Fibroblast of lung (primary cell): ENCODE measurements at regions not wholly inside any gene's neighbourhood (a gene's known extent, or its start where the extent isn't known, plus 50 kb on each side); places are given as distances from the start of the nearest gene placed in this dataset.
"Not testable (repeated sequence)": the region's sequence is repeated elsewhere in the genome, so short reads cannot be mapped to it uniquely, and the experiment has no call there.

ENCODE experiments used
- DNase-seq, 2 donors: peaks; one replicate each; pipeline versions ENCODE4 v3.0.0 to v3.0.0-alpha.2; 2010; ENCODE audit warnings: low read depth in 2 of 2
- H2AFZ ChIP-seq: 2 replicates; pipeline ENCODE4 v1.5.1; 2012; ENCODE audit warnings: low read length, control low read depth, inconsistent platforms
- H3K27ac ChIP-seq: 2 replicates; pipeline ENCODE4 v1.5.1; 2011; ENCODE audit warnings: low read length, control low read depth; ENCODE audit not compliant: insufficient read depth
- H3K27me3 ChIP-seq: 2 replicates; pipeline ENCODE4 v1.5.1; 2011; ENCODE audit warnings: mild to moderate bottlenecking, low read length; ENCODE audit not compliant: control insufficient read depth, insufficient read depth
- H3K36me3 ChIP-seq: 2 replicates; pipeline ENCODE4 v1.5.1; 2011; ENCODE audit warnings: low read length; ENCODE audit not compliant: control insufficient read depth, insufficient read depth
- H3K4me1 ChIP-seq: 2 replicates; pipeline ENCODE4 v1.5.1; 2011; ENCODE audit warnings: low read length; ENCODE audit not compliant: control insufficient read depth, insufficient read depth; ENCODE audit errors: extremely low read depth
- H3K4me2 ChIP-seq: 2 replicates; pipeline ENCODE4 v1.5.1; 2011; ENCODE audit warnings: low read length, control low read depth; ENCODE audit not compliant: insufficient read depth; ENCODE audit errors: extremely low read depth
- H3K4me3 ChIP-seq, 4 experiments: fragments of 200-600 bp in 1 of 4; sonication (generic) in 1 of 4; replicated peaks in 1 of 4; 2 replicates each; pipeline ENCODE4 v1.5.1; 2011 to 2016; ENCODE audit warnings: low read length in 4 of 4, low read depth in 3 of 4, mild to moderate bottlenecking in 3 of 4, control low read depth in 2 of 4, inconsistent platforms in 1 of 4, mixed read lengths in 1 of 4; ENCODE audit not compliant: insufficient read depth in 1 of 4; ENCODE audit errors: control extremely low read depth in 1 of 4
- H3K79me2 ChIP-seq: 2 replicates; pipeline ENCODE4 v1.5.1; 2012; ENCODE audit warnings: mild to moderate bottlenecking, low read length, inconsistent platforms; ENCODE audit not compliant: control insufficient read depth, insufficient read depth
- H3K9ac ChIP-seq: 2 replicates; pipeline ENCODE4 v1.5.1; 2011; ENCODE audit warnings: mild to moderate bottlenecking, low read length, control low read depth; ENCODE audit not compliant: insufficient read depth
- H3K9me3 ChIP-seq: 2 replicates; pipeline ENCODE4 v1.5.1; 2012; ENCODE audit warnings: low read depth, low read length; ENCODE audit not compliant: control insufficient read depth, insufficient read depth
- H4K20me1 ChIP-seq: 2 replicates; pipeline ENCODE4 v1.5.1; 2011; ENCODE audit warnings: low read length; ENCODE audit not compliant: control insufficient read depth, insufficient read depth; ENCODE audit errors: extremely low read depth
- CTCF ChIP-seq, 2 donors: IDR thresholded peaks in 1 of 2; conservative IDR thresholded peaks in 1 of 2; 1 replicate in 1 of 2; 2 replicates in 1 of 2; pipeline ENCODE4 v1.5.1; 2011 to 2012; ENCODE audit warnings: low read length in 2 of 2, control low read depth in 1 of 2, inconsistent platforms in 1 of 2, low read depth in 1 of 2, mild to moderate bottlenecking in 1 of 2
- EZH2 ChIP-seq: IDR thresholded peaks from 2 replicates; pipeline ENCODE4 v1.5.1; 2012; ENCODE audit warnings: low read length, control low read depth, mild to moderate bottlenecking; ENCODE audit errors: missing control alignments

- Histone ChIP-seq H3K4me1 (no peaks in the 10 kb centered on the region), H3K9me3 (no peaks in the 10 kb centered on the region), H3K36me3 (no peaks in the 10 kb centered on the region), H3K4me3 (no peak overlapping the region), H3K27me3 (no peaks in the 10 kb centered on the region), H3K4me2 (no peak overlapping the region), H3K79me2 (no peaks in the 10 kb centered on the region), H2AFZ (no peak overlapping the region), H4K20me1 (no peaks in the 10 kb centered on the region), H3K9ac (no peak overlapping the region), H3K27ac (no peak overlapping the region)
- DNase-seq, result no peak
- TF ChIP-seq CTCF (conservative IDR thresholded peaks at IDR 0.05 in 1 of 2, IDR thresholded peaks at IDR 0.05 in 1 of 2; ENCODE audit: low read depth in 1 of 2, low read length in 2 of 2), result no peak
- no peak for TF ChIP-seq EZH2
Observed at GRCh38 chr6:114824409-114824808, 481.6 kb upstream of the HS3ST5 start.

GRCh38 chr6:114816678-114817077 lies 473.9 kb upstream of the HS3ST5 start:
- H3K36me3 ChIP-seq, result no peaks in the 10 kb centered on the region
- no peak overlapping the region for H2AFZ ChIP-seq
- no peaks in the 10 kb centered on the region for H3K9me3 ChIP-seq
- no peak overlapping the region for H3K4me2 ChIP-seq
- TF ChIP-seq EZH2, result no peak
- no peak overlapping the region for H3K27ac ChIP-seq
- H3K27me3 ChIP-seq, result no peaks in the 10 kb centered on the region
- no peaks in the 10 kb centered on the region for H4K20me1 ChIP-seq
- H3K79me2 ChIP-seq, result no peaks in the 10 kb centered on the region
- no peak for DNase-seq
- no peak overlapping the region for H3K9ac ChIP-seq
- no peak overlapping the region for H3K4me3 ChIP-seq
- no peaks in the 10 kb centered on the region for H3K4me1 ChIP-seq

- no peaks in the 10 kb centered on the region for H3K9me3 ChIP-seq
- H3K36me3 ChIP-seq, result no peaks in the 10 kb centered on the region
- no peaks in the 10 kb centered on the region for H4K20me1 ChIP-seq
- no peak overlapping the region for H3K27ac ChIP-seq
- no peaks in the 10 kb centered on the region for H3K79me2 ChIP-seq
- H3K9ac ChIP-seq, result no peak overlapping the region
- no peaks in the 10 kb centered on the region for H3K27me3 ChIP-seq
- no peak for TF ChIP-seq EZH2
- no peak for TF ChIP-seq CTCF (conservative IDR thresholded peaks at IDR 0.05 in 1 of 2, IDR thresholded peaks at IDR 0.05 in 1 of 2; ENCODE audit: low read depth in 1 of 2, low read length in 2 of 2)
- no peak for DNase-seq
- H2AFZ ChIP-seq, result no peak overlapping the region
- H3K4me2 ChIP-seq, result no peak overlapping the region
- no peaks in the 10 kb centered on the region for H3K4me1 ChIP-seq
- H3K4me3 ChIP-seq, result no peak overlapping the region
Observed at GRCh38 chr6:114810468-114810867, 467.6 kb upstream of the HS3ST5 start.

- not testable (repeated sequence) for H3K9ac ChIP-seq, H3K36me3 ChIP-seq, H3K79me2 ChIP-seq, H3K4me3 ChIP-seq, H3K4me1 ChIP-seq, H3K27ac ChIP-seq, H2AFZ ChIP-seq, H3K9me3 ChIP-seq, H4K20me1 ChIP-seq, DNase-seq, H3K27me3 ChIP-seq, H3K4me2 ChIP-seq
Observed at GRCh38 chr6:114805426-114805825, 462.6 kb upstream of the HS3ST5 start.
